ENCODE measurements at regions not wholly inside any gene's neighbourhood (a gene's known extent, or its start where the extent isn't known, plus 50 kb on each side); places are given as distances from the start of the nearest gene placed in this dataset.

- H3K27ac ChIP-seq = no peak overlapping the region
- no peak for TF ChIP-seq POLR2A (IDR thresholded peaks at IDR 0.05)
- no peak for TF ChIP-seq CTCF (IDR thresholded peaks at IDR 0.05)
- peaks cover 0 to 5% (median 0%) of the 10 kb centered on the region in 3 donors for H3K4me1 ChIP-seq
- H3K9me3 ChIP-seq = no peaks in the 10 kb centered on the region
- H3K27me3 ChIP-seq = no peaks in the 10 kb centered on the region
- intact Hi-C loops (cut with DNase I) = no loop called here
- no peaks in the 10 kb centered on the region for H3K36me3 ChIP-seq
- H3K4me3 ChIP-seq = no peak overlapping the region
- no peak for DNase-seq
- 79 to 89% methylated on average over 5 to 6 of the region's 6 CpGs for WGBS, 2 donors
These were observed 120.3 kb downstream of the NPY start for GRCh38 chr7:24404315-24404714.

GRCh38 chr7:24405002-24405401 is 121.0 kb downstream of the NPY start:
- H3K27ac ChIP-seq = no peak overlapping the region
- no peaks in the 10 kb centered on the region for H3K9me3 ChIP-seq
- H3K4me3 ChIP-seq = no peak overlapping the region
- intact Hi-C loops (cut with DNase I) = no loop called here
- H3K4me1 ChIP-seq = peaks cover 0 to 5% (median 0%) of the 10 kb centered on the region in 3 donors
- H3K36me3 ChIP-seq = no peaks in the 10 kb centered on the region
- TF ChIP-seq POLR2A (IDR thresholded peaks at IDR 0.05) = no peak
- no peak for TF ChIP-seq CTCF (IDR thresholded peaks at IDR 0.05)
- no peak for DNase-seq
- H3K27me3 ChIP-seq = no peaks in the 10 kb centered on the region

GRCh38 chr7:24406053-24406788 is 122.2 kb downstream of the NPY start:
- no peaks in the 10 kb centered on the region for H3K36me3 ChIP-seq
- no peak for DNase-seq
- no peak overlapping the region for H3K4me3 ChIP-seq
- intact Hi-C loops (cut with DNase I) = no loop called here
- H3K4me1 ChIP-seq = peaks cover 0 to 5% (median 0%) of the 10 kb centered on the region in 3 donors
- H3K9me3 ChIP-seq = no peaks in the 10 kb centered on the region
- 42 to 47% methylated on average over 4 of the region's 4 CpGs for WGBS, 2 donors
- no peak overlapping the region for H3K27ac ChIP-seq
- H3K27me3 ChIP-seq = no peaks in the 10 kb centered on the region
- TF ChIP-seq CTCF (IDR thresholded peaks at IDR 0.05) (no peak), POLR2A (IDR thresholded peaks at IDR 0.05) (no peak)

GRCh38 chr7:24406789-24407299 is 122.9 kb downstream of the NPY start:
- Histone ChIP-seq H3K9me3 (no peaks in the 10 kb centered on the region), H3K27me3 (no peaks in the 10 kb centered on the region), H3K36me3 (no peaks in the 10 kb centered on the region), H3K4me1 (peaks cover 0 to 5% (median 0%) of the 10 kb centered on the region in 3 donors), H3K4me3 (no peak overlapping the region), H3K27ac (no peak overlapping the region)
- TF ChIP-seq POLR2A (IDR thresholded peaks at IDR 0.05) (no peak), CTCF (IDR thresholded peaks at IDR 0.05) (no peak)
- DNase-seq = no peak
- intact Hi-C loops (cut with DNase I) = no loop called here
- WGBS, 2 donors = 83 to 91% methylated on average over 2 of the region's 3 CpGs

- no peaks in the 10 kb centered on the region for H3K36me3 ChIP-seq
- H3K27ac ChIP-seq = no peak overlapping the region
- intact Hi-C loops (cut with DNase I) = no loop called here
- DNase-seq = no peak
- TF ChIP-seq POLR2A (IDR thresholded peaks at IDR 0.05) (no peak), CTCF (IDR thresholded peaks at IDR 0.05) (no peak)
- H3K27me3 ChIP-seq = no peaks in the 10 kb centered on the region
- WGBS, 2 donors = 53 to 71% methylated on average over 1 of the region's 1 CpG
- no peak overlapping the region for H3K4me3 ChIP-seq
- no peaks in the 10 kb centered on the region for H3K9me3 ChIP-seq
- no peaks in the 10 kb centered on the region for H3K4me1 ChIP-seq
These were observed 124.0 kb downstream of the NPY start for GRCh38 chr7:24407965-24408364.

Data from esophagus squamous epithelium (tissue), 5 donors.